Panc1 (cell line): ENCODE measurements at regions not wholly inside any gene's neighbourhood (a gene's known extent, or its start where the extent isn't known, plus 50 kb on each side); places are given as distances from the start of the nearest gene placed in this dataset.

ENCODE experiments used
- ATAC-seq: fragments of 200-7000 bp; cut with Tn5 transposase; 2 replicates; pipeline ENCODE4 v1.9.1; 2020; ENCODE audit warnings: mild to moderate bottlenecking, moderate library complexity
- BruUV-seq: library from RNA; stranded (reverse); fragments of 400-500 nt; replicated peaks from 2 replicates; lab custom pipeline; 2021; lab: Mats Ljungman, UMichigan
- CTCF ChIA-PET: fragments of 300-600 bp; sonication (Branson Sonifier 250); formaldehyde crosslinking; loops from one replicate; lab custom pipeline; 2022; ENCODE audit warnings: antibody characterized with exemption; lab: Charles Lee
- POLR2A ChIA-PET: fragments of 300-600 bp; sonication (Branson Sonifier 250); formaldehyde crosslinking; loops from one replicate; lab custom pipeline; 2022; ENCODE audit warnings: antibody characterized with exemption; lab: Charles Lee
- DNase-seq: peaks from one replicate; pipeline ENCODE4 v3.0.0-alpha.2; 2010; ENCODE audit warnings: low read depth, low spot score
- H3K27ac ChIP-seq: 2 replicates; pipeline ENCODE4 v1.5.1; 2011; ENCODE audit warnings: mild to moderate bottlenecking, low read length, inconsistent platforms
- H3K27me3 ChIP-seq: fragments of 200-500 bp; sonication (Bioruptor generic); 2 replicates; pipeline ENCODE4 v1.6.0; 2014; ENCODE audit warnings: low read length, inconsistent platforms; ENCODE audit not compliant: control insufficient read depth, insufficient read depth
- H3K36me3 ChIP-seq: fragments of 200-500 bp; sonication (Bioruptor generic); 2 replicates; pipeline ENCODE4 v1.5.1; 2014; ENCODE audit warnings: inconsistent platforms, mild to moderate bottlenecking, low read length, moderate library complexity; ENCODE audit not compliant: control insufficient read depth, insufficient read depth
- H3K4me1 ChIP-seq: 2 replicates; pipeline ENCODE4 v1.5.1; 2011; ENCODE audit warnings: inconsistent platforms, mild to moderate bottlenecking, low read length, moderate library complexity; ENCODE audit not compliant: control insufficient read depth, insufficient read depth
- H3K4me3 ChIP-seq, 2 experiments: 2 replicates each; pipeline ENCODE4 v1.5.1; 2011 to 2012; ENCODE audit warnings: low read depth in 2 of 2, low read length in 2 of 2, mild to moderate bottlenecking in 2 of 2, inconsistent platforms in 1 of 2, moderate library complexity in 1 of 2
- H3K9me3 ChIP-seq: fragments of 200-500 bp; sonication (Bioruptor generic); 2 replicates; pipeline ENCODE4 v1.5.1; 2014; ENCODE audit warnings: low read depth, mild to moderate bottlenecking, inconsistent platforms, low read length, moderate library complexity; ENCODE audit not compliant: control insufficient read depth, insufficient read depth
- CTCF ChIP-seq: fragments of 450-650 bp; IDR thresholded peaks from 2 replicates; pipeline ENCODE4 v1.5.1; 2017; ENCODE audit warnings: mild to moderate bottlenecking
- POLR2AphosphoS5 ChIP-seq: IDR thresholded peaks from 2 replicates; pipeline ENCODE4 v1.6.1; 2012; ENCODE audit warnings: mild to moderate bottlenecking, low read depth, low read length, moderate library complexity
- REST ChIP-seq, 2 experiments: IDR thresholded peaks; 2 replicates each; pipeline ENCODE4 v1.6.1; 2011 to 2012; ENCODE audit warnings: low read depth in 2 of 2, control low read depth in 1 of 2, low read length in 1 of 2, mild to moderate bottlenecking in 1 of 2, moderate library complexity in 1 of 2; ENCODE audit not compliant: insufficient read depth in 1 of 2
- SIN3A ChIP-seq: IDR thresholded peaks from 2 replicates; pipeline ENCODE4 v1.6.1; 2012; ENCODE audit warnings: low read depth, mild to moderate bottlenecking, low read length, moderate library complexity, borderline replicate concordance; ENCODE audit not compliant: insufficient read depth
- TCF7L2 ChIP-seq: IDR thresholded peaks from 2 replicates; pipeline ENCODE4 v1.6.1; 2011; ENCODE audit warnings: mild to moderate bottlenecking, low read depth, low read length, inconsistent platforms
- in situ Hi-C: cut with HindIII; loops from 2 replicates; pipeline ENCODE4 v1.10.0; 2016; ENCODE audit warnings: low sequenced_read_pairs, low pct_unique_long_range_greater_than_20kb
- intact Hi-C: fragments of 100-400 bp; cut with micrococcal nuclease; formaldehyde crosslinking; loops from one replicate; pipeline ENCODE4 v1.10.0; 2022; ENCODE audit not compliant: unreplicated experiment

- DNase-seq (no peak), ATAC-seq (no peak)
- BruUV-seq: no TSS peak
- Histone ChIP-seq H3K27me3 (no peaks in the 10 kb centered on the region), H3K4me3 (no peak overlapping the region), H3K4me1 (no peaks in the 10 kb centered on the region), H3K36me3 (no peaks in the 10 kb centered on the region), H3K27ac (no peak overlapping the region), H3K9me3 (no peaks in the 10 kb centered on the region)
- CTCF ChIA-PET: no interaction called here
- intact Hi-C loops: no loop called here
- POLR2A ChIA-PET: no interaction called here
- in situ Hi-C loops: no loop called here
- TF ChIP-seq POLR2AphosphoS5 (no peak), TCF7L2 (no peak), CTCF (no peak), REST (IDR thresholded peaks at IDR 0.05; ENCODE audit: insufficient read depth in 1 of 2, low read depth in 2 of 2, low read length in 1 of 2) (no peak), SIN3A (no peak)
These were observed 237.3 kb upstream of the STS start for GRCh38 chrX:6910218-6910617.

- no TSS peak for BruUV-seq
- no peaks in the 10 kb centered on the region for H3K9me3 ChIP-seq
- ATAC-seq: no peak
- in situ Hi-C loops: no loop called here
- H3K4me3 ChIP-seq: no peak overlapping the region
- intact Hi-C loops: no loop called here
- POLR2A ChIA-PET: no interaction called here
- no peaks in the 10 kb centered on the region for H3K27me3 ChIP-seq
- H3K4me1 ChIP-seq: no peaks in the 10 kb centered on the region
- CTCF ChIA-PET: no interaction called here
- no peaks in the 10 kb centered on the region for H3K36me3 ChIP-seq
- no peak overlapping the region for H3K27ac ChIP-seq
- no peak for DNase-seq
- no peak for TF ChIP-seq SIN3A
- no peak for TF ChIP-seq REST (IDR thresholded peaks at IDR 0.05; ENCODE audit: insufficient read depth in 1 of 2, low read depth in 2 of 2, low read length in 1 of 2)
- TF ChIP-seq POLR2AphosphoS5: no peak
- no peak for TF ChIP-seq TCF7L2
- TF ChIP-seq CTCF: no peak
These were observed 238.1 kb upstream of the STS start for GRCh38 chrX:6909396-6909795.
